Hematopoietic multipotent progenitor cell treated with erythropoietin and hydrocortisone succinate and interleukin-3 and kit ligand, for 17 days (in vitro differentiated cells): ENCODE measurements at regions not wholly inside any gene's neighbourhood (a gene's known extent, or its start where the extent isn't known, plus 50 kb on each side); places are given as distances from the start of the nearest gene placed in this dataset.
"Not testable (repeated sequence)": the region's sequence is repeated elsewhere in the genome, so short reads cannot be mapped to it uniquely, and the experiment has no call there.

ENCODE experiments used
- DNase-seq: peaks from one replicate; pipeline ENCODE4 v3.0.0-alpha.2; 2015; ENCODE audit warnings: low spot score

DNA sequence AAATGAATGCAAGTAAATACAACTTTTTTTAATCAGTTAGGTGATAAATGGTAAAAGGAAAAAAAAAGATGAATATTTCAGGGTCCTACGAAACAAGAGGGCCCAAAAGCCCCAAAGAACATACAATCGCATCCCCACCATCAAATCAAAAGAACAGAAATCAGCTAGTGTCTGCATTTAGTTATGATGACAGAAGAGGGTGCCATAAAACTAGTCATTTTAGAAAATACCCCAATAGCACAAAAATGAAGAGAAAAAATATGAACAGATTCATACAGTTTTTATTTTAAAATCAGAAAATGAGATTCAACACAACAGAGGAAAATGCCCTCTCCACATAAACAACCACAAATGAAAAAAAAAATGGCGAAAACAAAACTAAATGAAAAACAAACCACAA is 905.5 kb downstream of the REEP3 start:
- no peak for DNase-seq

DNA sequence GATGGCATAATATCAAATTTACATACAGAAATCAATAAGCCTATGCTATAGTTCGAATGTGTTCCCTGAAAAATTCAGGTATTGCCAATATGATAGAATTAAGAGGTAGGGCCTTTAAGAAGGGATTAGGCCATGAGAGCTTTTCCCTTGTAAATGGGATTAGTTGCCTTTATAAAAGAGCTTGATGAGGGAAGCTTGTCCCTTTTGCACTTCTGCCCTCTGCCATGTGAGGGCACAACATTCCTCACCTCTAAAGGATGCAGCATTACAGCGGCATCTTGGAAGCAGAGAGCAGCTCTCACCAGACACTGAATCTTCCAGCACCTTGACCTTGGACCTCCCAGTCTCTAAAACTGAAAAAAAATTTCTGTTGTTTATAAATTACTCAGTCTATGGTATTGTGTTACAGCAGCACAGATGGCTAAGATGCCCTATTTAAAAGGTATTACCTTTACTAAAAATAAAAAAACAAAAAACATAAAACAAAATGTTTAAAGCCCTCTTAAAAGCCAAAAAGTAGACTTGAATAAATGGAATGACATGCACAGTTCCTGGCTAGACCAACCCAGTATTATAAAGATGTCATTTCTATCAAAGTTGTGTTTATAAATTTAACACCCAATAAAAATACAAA is 909.6 kb downstream of the REEP3 start:
- no peak for DNase-seq

DNA sequence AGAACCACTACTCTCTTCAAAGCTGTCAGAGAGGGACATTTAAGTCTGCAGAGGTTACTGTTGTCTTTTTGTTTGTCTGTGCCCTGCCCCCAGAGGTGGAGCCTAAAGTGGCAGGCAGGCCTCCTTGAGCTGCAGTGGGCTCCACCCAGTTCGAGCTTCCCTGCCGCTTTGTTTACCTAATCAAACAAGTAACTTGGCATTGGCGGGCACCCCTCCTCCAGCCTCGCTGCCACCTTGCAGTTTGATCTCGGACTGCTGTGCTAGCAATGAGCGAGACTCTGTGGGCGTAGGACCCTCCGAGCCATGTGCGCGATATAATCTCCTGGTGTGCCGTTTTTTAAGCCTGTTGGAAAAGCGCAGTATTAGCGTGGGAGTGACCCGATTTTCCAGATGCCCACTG is 920.7 kb downstream of the REEP3 start:
- DNase-seq: not testable (repeated sequence)

DNA sequence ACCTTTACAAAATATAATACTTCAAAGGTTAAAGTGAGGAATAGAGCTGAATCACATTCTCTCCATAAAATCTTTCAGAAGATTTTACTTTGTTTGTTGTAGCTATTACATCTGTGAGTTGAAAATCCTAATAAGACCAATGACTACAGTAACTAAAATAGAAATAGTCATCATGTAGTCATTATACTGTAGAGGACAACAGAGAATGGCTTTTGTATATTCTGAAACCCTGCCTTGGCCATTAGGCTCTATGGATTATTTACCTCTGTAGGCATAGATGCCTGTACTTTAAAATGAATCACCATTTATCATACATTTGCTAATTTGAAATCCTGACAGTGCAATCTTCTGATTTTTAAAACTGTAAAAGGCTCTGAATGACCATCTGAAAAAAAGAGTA is 923.0 kb downstream of the REEP3 start:
- DNase-seq: no peak

DNA sequence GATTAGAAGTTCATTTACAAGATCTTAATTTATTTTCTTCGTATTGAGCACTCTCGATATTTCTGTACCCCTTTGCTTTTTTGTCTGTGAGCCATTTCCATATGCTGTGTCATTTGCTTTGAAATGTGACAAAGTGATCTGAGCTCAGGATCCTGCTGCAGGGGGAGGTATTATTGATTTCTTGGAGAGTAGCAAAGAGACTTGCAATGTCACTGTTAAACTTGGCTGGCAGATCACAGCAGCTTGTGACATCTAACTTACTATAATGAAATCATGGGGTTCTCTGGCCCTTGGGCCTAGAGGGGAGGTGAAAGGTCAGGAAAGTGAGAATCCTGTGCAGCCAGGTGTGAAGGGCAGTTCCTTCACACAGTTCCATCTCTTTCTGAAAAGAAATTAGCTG is 923.4 kb downstream of the REEP3 start:
- no peak for DNase-seq

DNA sequence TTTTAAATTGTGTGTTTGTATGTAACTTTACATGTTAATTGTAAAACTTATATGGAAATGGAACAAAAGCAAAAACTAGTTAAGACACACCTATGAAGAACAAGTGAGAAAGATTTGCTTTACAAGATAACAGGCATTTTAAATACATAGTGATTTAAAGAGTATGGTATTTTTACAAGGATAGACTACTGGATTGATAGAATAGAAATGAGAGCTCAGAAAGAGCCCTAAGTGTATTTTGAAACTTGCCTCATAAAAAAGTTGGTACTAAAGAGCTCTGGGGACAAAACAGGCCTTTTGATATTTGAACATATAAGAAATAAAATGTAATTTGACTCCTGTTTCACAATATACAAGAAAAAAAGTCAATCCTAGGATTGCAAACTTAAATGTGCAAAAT is 928.4 kb downstream of the REEP3 start:
- no peak for DNase-seq

DNA sequence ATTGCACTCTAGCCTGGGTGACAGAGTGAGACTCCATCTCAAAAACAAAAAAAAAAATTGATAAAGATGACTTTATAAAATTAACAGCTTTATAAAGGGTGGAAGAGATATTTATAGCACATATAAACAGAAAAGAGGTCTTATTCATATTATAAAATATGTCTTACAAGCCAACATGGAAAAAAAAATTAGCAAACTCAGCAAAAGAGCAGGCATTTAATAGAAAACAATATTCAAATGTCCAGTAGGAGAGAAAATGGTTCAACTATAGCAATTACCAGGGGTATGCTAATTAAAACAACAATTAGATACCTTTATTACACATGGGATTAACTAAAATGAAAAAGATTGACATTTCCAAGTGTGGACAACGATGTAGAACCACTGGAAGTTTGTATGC is 929.1 kb downstream of the REEP3 start:
- no peak for DNase-seq

DNA sequence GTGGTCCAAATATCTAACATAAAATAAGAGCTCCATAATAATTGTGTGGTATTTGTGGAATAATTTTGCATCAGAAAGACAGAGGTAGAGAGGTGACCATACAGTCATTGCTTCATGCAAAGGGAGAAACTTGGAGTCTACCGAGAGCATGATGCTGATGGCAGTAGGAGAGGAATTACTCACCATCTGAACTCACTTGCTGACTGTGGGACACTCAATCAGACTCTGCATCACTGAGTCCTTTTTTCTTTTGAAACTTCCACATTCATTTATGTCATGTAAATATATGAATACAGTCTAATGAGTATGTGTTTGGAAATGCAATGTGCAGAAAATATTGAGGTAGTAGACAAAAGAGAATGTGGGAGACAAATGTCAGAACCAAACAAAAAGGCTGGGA is 933.8 kb downstream of the REEP3 start:
- DNase-seq: no peak

DNA sequence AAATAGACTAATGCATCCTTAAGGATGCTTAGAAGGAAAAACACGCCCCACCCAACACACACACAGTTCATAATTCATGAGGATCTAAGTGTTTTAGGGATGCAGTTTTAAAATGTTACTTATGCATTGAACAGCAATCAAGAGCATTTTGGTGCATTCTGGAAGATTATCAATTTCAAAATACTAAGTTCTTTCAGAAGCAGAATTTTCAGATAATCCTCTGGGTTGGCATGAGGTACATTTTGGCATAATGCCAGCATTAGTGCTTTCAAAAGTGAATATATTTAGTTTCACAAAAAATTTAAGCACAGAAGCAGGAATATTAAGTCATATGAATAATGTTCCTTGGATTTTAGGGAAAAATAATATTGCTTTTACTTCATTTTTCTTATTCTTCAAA is 937.1 kb downstream of the REEP3 start:
- DNase-seq: no peak

DNA sequence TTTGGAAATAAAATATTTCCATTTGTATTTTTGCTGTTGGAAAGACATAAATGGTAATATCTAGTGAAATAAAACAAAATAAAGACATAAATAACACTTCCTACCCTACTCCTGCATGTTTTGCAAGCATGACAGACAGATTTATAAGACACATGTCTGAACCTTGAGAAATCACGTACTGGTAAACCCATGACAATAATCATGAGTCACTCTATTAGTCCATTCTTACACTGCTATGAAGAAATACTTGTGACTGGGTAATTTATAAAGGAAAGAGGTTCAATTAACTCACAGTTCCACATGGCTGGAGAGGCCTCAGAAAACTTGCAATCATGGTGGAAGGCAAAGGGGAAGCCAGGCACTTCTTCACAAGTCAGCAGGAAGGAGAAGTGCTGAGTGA is 942.2 kb downstream of the REEP3 start:
- DNase-seq: no peak

DNA sequence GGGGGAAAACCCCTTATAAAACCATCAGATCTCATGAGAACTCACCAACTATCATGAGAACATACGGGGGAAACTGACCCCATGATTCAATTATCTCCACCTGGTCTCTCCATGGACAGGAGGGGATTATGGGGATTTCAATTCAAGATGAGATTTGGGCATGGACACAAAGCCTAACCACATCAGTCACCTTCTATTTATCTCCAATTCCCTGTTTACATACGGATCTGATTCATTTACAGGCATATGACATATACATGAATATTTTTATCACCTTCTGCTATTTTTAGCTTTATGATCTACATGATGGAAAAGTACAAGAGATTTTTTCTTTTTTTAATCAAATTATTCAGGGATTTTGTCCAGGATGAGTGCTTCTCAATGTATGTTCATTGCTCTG is 944.5 kb downstream of the REEP3 start:
- DNase-seq: no peak

DNA sequence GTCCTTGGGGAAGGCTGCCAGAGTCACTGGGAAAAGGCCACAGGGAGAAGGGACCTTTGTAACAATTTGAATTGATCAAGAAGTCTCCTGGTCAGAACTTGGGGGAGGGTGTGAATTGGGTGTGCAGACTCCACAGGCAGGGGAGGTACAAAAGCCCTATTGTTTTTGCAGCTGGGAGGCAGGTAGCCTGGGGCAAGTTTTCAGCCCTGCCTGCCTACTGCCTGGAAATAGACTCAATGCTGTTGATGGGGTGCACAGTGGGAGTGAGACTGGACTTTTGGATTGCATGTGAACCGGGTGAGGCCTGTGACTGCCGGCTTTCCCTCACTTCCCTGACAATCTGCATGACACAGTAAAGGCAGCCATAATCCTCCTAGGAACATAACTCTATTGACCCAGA is 947.0 kb downstream of the REEP3 start:
- DNase-seq: no peak

DNA sequence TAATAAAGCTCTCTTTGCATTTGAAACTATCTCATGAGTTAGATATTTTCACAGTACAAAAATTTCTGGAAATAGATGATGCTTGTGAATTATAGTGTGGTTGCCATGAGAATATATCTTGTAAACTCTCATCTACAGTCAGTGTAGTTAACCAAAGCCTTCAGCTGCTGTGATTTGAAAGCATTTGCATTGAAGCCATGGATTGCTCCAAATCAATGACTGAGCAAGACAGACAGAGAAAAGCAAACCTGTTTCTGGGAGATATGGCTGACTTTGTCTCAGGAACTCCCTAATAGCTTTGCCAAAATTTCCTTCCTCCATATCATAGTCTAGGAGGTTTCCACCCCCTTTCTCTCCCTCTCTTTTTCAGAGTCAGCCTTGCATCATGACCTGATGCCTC is 955.3 kb downstream of the REEP3 start:
- DNase-seq: no peak

DNA sequence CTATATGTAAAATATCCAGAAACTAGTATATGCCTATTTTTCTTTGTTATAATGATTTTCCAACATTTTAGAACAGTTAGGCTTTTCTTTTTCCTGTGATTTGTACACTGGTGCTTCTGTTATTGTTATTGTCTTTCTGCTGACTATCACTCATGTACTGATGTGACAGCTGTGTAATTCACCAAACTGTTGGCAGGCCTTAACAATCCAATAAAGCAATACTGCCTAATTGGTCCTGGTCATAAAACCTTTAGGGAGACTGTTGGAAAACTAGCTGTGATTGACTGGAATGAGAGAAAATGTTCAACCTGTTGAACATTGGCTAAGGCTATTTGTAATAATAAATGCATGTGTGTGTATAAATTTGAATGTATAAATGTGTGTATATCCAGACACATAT is 956.6 kb downstream of the REEP3 start:
- DNase-seq: no peak

DNA sequence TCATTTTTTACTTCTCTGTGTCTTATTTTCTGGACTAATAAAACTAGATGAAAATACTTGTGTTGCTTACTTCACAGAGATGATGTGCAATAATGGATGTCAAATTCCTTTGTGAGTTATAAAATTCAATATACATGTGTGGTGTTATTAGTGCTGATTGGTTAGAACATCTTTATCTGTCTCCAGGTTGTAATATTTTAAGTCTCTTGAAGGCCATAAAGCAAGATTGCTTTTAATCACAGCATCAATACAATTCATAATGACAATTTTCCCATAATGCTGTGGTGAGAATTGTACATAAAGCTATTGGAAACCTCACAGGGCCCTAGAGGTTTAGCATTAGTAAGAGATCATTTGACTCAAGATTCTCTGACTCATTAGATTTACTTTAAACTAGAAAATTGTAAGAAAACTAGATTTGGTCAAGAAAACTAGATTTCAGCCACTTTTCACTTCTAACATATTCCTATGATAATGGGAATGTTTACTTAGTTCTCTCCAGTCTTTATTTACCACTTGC is 963.7 kb downstream of the REEP3 start:
- no peak for DNase-seq

DNA sequence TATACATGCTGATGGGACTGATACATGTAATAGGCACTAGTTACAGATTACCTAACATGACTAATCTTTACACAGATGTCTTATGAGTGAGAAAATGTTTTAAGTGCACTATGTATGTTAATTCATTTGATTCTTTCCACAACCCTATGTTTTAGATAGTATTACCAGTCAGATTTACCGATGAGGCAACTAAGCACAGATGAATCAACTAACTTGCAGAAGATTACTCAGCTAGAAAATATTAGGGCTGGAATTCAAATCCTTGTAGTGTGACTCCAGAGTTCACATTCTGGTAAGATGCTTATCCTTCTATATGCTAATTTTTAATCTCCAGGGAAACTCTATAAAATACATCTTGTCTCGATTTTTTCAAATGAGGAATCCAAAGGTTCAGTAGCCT is 964.9 kb downstream of the REEP3 start:
- DNase-seq: no peak

DNA sequence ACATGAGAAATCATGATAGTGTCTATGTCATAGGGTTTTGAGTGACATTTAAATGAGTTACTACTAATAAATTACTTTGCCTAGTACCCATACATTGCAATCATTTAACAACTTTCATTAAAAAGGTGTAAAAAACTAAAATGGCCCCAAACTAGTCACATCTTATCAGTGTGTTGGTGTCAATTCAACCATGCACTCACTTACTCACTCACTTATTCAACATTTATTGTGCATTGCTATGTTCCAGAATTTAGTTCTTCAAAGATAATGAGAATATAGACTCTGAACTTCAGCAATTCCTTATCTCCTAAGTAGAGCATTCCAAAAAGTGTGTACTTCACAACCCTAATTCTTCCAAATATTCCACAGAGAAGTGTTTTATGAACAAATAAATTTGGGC is 965.7 kb downstream of the REEP3 start:
- no peak for DNase-seq

DNA sequence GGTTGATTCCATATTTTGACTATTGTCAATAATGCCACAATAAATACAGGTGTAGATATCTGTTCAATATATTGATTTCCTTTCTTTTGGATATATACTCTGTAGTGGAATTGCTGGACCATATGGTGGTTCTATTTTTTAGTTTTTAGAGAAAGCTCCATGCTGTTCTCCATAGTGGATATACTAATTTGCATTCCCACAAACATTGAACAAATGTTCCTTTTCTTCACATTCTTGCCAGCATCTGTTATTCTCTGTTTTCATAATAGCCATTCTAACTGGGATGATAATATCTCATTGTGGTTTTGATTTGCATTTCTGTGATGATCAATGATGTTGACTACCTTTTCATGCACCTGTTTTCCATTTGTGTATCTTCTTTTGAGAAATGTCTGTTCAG is 973.7 kb downstream of the REEP3 start:
- DNase-seq: no peak

DNA sequence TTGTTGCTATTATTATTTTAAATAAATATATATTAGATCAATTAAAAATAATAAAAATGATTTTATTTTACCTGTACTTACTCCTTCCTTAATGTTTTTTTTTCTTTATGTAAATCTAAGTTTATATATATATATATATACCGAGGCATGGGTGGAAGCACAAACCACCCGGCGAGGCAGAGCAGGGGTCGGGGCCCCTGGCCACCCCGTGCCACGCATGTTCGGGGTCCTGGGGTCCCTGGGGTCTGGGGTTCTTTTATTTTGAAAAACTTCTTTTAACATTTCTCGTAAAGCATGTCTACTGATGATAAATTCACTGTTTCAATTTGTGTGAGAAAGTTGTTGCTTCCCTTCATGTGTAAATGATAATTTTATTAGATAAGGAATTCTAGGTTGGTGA is 976.1 kb downstream of the REEP3 start:
- DNase-seq: no peak

DNA sequence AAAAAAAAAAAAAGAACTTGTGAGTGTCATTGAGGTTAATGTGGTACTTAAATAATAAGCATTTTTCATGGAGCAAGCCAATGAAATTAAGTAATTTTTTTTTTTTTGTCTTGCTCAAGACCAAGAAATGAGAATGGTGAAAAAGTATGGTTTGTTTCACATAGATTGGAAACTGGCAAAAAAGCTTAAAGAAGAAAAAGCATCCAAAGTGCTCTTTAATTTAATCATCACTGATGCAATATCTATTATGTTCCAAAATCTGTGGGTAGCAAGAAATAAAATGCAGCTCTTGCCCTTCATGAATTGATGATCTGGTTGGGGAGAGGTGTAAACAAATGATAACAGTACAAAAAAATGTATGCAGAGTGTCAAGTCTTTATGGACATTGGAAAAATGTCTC is 980.6 kb downstream of the REEP3 start:
- DNase-seq: no peak

DNA sequence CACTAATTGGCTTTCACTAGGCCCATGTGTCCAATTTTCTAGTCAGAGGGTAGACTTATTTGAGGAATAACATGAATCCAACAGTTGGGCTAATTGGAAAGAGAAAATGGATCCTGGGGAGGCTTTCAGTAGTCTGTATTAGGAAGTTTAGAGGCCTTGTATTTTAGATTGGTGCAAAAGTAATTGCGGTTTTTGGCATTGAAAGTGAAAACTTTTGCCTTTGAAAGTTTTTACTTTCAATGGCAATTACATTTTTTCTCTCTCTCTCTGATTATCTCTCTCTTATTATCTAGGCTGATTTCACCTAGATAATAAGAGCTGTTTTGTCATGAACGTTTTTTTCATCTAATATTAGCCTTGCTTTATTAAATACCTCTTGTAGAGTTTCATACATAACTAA is 981.7 kb downstream of the REEP3 start:
- no peak for DNase-seq

DNA sequence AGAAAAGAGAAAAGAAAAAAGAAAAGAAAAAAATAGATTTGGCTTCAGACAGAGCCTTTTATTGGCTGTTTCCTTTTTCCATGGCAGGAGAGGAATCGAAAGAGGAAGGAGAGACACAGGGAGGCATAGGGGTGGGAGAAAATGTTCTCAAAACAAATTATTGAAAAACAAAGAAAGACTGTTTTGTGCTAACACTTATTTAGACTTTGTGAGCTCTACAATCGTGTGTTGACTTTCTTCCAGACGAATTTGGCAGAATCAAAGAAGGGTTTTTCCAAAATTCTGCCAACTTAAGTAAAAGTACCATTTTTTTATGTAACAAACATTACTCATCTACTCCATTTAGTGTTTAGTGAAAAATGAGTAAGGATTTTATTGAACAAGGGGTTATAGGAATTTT is 982.2 kb downstream of the REEP3 start:
- DNase-seq: no peak

DNA sequence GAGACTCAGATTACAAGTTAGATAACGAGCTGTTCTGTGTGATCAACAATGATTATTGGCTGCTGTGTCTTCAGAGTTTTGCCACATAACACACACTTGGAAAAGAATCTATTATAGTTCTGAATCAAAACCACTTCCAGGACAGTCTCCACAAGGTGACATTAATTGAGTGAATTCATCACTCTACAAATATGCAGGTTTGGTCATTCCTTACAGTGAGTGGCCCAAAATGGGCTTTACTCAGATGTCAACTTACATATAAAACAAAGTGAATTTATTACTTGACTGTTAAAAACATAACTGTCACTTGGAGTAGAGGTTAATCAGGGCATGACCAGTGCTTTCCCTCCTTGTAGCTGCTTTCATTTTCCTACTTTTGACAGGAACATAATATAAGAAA is 984.3 kb downstream of the REEP3 start:
- no peak for DNase-seq

DNA sequence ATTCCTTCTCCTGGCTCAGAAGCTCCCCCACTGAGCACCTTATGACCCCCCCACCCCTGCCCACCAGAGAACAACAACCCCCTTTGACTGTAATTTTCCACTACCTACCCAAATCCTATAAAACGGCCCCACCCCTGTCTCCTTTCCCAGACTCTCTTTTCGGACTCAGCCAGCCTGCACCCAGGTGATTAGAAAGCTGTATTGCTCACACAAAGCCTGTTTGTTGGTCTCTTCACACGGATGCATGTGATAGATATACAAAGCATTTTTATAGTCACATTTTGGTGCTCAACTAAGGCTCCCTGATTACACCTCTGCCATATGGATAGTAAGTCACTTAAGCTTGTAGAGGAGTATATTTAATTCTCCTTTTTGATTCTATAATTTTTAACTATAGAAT is 985.8 kb downstream of the REEP3 start:
- DNase-seq: no peak

DNA sequence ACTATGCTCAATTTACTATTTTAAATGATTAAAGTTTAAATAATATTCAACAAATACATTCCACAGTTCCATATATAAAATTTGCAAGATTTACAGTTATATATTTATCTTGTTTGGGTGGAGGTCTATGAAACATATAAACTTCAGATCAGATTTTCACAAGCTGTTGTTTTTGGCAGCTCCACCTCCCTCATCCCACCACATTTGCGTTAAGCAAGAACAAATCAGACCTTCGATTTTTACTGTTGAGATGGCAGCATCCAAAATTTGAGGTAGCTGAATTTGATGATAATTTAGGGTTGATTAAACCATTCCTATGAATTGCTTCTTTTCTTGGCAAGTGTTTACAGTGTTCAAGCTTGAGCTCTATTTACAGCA is 986.4 kb downstream of the REEP3 start:
- DNase-seq: no peak
